Non-pigmented ciliary epithelial cell (primary cell): ENCODE measurements at regions not wholly inside any gene's neighbourhood (a gene's known extent, or its start where the extent isn't known, plus 50 kb on each side); places are given as distances from the start of the nearest gene placed in this dataset.

Experiments used
- DNase-seq: peaks from one replicate; pipeline ENCODE4 v3.0.0-alpha.2; 2010; ENCODE audit warnings: low read depth

- no peak for DNase-seq
Observed at GRCh38 chr5:27594141-27594540, 555.8 kb upstream of the CDH9 start.

- DNase-seq: peak; percentile 56
Observed at GRCh38 chr5:27592231-27592630, 553.8 kb upstream of the CDH9 start.

GRCh38 chr5:27590503-27590902, 552.1 kb upstream of the CDH9 start:
- no peak for DNase-seq

DNA sequence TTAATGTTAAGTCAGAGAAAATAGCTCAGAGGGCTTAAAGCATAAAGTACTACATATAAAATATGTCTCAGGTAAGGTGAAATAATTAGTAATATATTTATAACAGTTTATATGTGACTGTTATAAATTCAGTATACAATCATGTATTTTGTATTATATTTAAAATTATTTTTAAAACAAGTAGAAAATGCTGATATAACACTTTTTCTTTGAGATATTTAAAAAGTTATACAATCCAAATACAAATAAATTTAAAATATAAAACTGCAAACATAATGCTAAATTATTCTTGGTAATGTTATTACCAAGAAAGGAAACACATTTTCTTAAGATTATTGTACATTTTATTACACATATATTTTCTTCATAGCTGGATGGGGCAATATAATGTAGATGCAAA, 539.9 kb upstream of the CDH9 start:
- DNase-seq: no peak

DNA sequence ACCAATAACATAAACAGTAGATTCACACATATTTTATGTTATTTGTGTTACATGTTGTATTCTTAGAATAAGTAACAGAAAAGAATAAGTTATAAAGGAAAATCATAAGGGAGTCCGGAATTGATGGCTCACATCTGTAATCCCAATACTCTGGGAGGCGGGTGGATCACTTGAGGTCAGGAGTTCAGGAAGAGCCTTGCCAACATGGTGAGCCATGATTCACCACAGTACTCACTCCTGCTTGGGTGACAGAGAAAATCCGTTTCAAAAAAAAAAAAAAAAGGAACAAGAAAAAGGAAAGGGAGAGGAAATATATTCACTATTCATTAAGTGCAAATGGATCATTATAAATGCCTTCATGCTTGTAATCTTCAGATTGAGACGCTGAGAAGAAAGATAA, 533.3 kb upstream of the CDH9 start:
- no peak for DNase-seq

DNA sequence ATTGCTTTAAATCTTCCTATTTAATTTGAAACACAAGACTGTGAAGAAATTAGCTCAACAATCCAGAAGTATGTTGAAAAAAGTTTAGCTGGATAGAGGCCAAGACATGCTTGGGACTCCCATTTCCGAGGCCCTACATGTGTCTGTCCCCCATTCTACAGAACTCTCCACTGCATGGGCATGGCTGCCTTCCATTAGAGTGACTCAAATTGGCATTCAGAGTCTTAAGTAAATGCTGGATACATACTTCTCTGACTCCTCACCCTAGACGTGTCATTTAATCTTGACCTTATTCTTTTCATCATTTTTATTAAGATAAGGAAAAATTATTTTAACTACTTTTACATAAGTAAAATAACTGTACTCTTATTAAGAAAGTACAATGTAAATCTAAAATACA, 530.4 kb upstream of the CDH9 start:
- no peak for DNase-seq

- DNase-seq: no peak
Observed at GRCh38 chr5:27561408-27561807, 523.0 kb upstream of the CDH9 start.

DNA sequence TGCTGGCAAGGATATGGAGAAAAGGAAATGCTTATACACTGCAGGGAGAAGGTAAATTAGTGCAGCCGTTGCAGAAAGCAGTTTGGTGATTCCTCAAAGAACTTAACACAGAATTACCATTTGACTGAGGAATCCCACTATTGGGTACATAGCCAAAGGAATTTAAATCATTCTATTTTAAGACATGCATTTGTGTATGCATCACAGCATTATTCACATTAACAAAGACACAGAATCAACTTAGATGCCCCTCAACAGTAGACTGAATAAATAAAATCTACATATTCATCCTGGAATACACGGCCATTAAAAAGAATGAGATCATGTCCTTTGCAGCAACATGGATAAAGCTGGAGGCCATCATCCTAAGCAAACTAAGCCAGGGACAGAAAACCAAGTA, 510.1 kb upstream of the CDH9 start:
- DNase-seq: no peak

DNA sequence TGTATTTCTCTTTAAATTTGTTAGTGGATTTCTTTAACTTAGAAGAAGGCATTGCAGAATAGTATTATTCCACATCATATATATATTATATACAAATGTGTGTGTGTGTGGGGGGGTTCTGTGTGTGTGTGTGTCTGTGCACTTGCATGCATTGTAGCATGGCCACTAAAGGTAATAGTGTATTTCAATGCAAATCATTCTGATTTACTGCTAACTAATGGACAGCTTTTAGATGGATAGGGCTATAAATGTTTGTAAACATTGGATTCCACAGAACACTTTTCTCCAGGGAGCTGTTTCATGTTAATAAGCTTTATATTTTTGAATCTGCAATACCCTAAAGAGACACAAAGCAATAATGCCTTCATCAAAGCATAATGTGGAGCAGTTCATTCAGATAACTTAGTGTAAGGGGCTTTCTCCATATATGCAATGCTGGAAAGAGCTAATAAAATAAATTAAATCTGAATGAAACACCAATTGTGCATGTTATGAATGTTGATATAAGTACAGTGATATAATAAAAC, 496.7 kb upstream of the CDH9 start:
- DNase-seq: no peak

GRCh38 chr5:27532305-27532704, 493.9 kb upstream of the CDH9 start:
- DNase-seq: no peak

- DNase-seq: no peak
Observed at GRCh38 chr5:27524515-27524914, 486.1 kb upstream of the CDH9 start.

GRCh38 chr5:27523629-27524028, 485.2 kb upstream of the CDH9 start:
- no peak for DNase-seq

- DNase-seq: no peak
Observed at GRCh38 chr5:27516437-27516836, 478.1 kb upstream of the CDH9 start.

DNA sequence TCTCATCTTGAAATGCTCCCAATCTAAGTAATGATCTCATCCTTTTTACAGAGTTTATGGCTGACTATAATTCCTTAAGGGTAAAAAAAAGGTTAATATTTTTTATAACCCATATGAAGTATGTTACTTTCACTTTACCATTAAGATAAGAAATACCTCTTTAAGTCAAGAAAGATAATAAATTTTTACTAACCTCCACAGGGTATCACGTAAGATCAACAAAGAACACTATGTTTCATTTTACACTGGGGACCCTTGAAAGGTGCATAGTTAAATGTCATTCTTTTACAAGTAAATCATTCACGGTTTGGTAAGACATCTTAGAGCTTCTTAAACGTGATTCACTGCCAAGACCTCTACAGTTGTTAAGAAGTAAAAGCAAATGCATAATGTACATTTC, 472.7 kb upstream of the CDH9 start:
- no peak for DNase-seq

DNA sequence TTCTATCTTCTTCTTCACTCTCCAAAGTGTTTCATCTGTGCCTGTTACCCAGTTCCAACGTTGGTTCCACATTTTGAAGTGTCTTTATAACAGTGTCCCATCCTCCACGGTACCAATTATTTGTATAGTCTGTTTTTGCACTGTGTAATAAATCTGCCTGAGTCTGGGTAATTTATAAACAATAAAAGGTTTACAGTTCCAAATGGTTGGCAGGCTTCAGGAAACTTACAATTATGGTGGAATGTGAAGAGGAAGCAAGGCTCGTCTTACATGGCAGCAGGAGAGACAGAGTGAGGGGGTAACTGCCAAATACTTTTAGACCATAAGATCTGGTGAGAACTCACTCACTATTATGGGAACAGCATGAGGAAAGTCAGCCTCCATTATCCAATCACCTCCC, 465.4 kb upstream of the CDH9 start:
- no peak for DNase-seq

DNA sequence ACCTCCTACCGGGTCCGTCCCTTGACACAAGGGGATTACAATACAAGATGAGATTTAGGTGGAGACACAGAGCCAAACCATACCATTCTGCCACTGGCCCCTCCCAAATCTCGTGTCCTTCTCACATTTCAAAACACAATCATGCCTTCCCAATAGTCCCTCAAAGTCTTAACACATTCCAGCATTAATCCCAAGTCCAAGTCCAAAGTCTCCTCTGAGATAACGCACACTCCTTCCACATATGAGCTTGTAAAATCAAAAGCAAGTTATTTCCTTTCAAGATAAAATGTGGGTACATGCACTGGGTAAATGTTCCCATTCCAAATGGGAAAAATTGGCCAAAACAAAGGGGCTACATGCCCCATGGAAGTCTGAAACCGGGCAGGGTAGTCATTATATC, 463.9 kb upstream of the CDH9 start:
- no peak for DNase-seq

DNA sequence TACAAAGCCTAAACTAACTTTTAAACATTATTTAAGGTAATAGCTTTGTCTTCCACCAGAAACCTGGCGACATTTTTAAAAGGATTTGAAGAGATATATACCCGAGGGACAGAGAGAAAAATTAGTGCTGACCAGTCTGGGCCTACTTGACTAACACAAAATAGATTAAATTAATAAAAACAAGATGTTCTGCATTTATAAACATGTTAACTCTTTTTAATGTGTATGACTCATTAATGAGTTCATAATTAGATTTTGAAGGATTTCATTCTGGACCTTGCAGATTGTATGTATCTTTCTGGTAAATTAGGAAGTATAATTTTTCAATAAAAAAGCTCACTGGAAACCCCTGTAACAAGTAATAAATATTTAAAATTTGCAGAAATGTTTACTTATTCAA, 459.1 kb upstream of the CDH9 start:
- no peak for DNase-seq

DNA sequence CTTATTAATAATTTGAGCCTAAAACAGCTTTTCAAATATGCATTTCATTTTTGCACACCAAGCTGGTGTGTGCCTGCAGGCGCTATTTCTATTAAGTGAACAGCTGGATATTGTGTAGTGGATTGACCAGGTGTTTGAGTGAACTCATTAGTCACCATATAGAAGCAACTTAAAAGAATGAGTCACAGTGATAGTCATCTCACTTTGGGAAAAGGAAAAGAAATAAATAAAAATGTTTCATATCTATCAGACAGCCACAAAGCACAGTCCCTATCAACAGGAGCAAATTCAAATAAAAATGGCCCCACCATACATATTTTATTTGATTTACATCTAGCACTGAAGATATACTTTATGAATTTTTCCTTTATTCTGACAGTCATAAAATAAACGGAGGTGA, 456.5 kb upstream of the CDH9 start:
- peak; percentile 23 for DNase-seq

DNA sequence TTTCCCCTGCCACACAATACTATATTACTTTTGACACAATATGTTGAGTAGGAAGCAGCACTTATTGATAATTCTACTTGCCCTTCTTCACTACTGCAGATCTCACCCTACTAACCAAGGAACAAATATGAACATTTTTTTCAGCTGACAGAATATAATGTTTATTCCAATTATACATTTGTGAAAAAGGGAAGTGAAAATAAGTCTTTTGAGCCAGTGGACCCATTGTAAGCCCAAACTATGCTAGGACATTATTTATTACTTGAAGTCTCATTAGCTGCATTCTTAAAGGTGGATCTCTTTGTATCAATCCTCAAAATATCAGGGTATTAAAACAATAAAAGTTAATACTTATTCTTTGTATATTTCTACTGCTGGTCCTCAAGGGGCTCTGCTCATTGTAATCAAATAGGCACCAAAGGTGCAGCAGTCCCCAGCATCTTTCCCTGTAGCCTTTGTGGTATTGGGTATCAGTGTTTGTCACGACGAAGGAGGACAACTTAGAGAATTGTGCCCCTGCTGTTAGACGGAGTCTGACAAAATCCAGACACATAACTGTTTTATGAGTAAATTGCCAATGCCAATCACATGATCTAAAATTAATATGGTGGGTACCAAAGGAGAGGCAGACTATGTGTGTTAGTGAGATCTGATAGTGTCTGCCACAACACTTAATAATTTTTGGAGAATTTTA, 453.5 kb upstream of the CDH9 start:
- DNase-seq: no peak

DNA sequence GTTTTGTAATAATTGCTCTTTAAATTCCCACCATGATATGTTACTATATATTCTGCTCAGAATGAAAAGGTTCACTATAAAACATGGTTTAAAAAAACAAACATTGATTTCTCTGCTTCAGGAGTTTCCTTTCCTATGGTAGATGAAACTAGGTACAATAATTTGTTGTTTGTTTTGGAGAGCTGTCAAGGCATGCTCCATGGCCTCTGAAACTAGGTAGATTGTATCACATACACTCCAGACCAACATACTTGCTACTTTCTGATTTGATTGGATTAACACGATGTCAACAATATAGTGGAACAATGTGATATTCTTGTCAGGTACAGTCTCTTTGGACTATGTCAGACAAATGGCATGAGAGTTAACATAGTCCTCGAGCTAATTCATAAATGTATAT, 452.7 kb upstream of the CDH9 start:
- DNase-seq: no peak

GRCh38 chr5:27489701-27490100, 451.3 kb upstream of the CDH9 start:
- no peak for DNase-seq

DNA sequence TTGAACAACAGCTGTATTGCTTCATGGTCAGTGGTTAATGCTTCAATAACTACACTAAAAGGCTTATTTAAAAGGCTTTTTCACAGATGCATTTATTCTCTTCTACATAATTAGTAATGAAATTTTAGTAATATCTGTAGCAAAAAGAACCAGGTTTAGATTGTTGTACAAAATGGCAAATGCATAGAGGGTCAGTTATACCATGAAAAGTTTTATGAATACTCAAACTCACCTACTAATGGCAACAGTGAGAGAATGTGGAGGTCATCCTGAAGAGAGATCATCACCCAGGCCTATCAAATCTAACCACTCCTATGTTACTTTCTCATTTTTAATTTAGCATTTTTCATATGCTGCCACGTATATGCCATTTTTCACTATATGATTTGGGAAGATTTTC, 444.3 kb upstream of the CDH9 start:
- DNase-seq: no peak

DNA sequence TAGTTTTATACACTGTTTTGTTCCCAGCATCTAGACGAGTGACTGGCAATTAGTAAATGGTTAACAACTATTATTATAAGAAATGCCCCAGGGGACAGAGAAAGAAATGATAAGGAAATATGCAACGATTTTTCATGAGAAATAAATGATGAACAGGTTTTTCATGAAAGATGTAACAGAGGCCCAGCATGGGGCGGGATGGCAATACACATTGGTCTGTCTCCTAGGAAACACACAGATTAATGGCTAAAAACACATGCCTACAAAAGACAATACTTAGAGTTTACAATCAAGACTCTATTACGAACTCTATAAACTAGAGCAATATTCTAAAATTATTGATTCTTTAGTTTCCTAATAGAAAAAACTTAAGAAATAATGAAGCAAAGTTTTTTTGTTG, 441.5 kb upstream of the CDH9 start:
- no peak for DNase-seq

DNA sequence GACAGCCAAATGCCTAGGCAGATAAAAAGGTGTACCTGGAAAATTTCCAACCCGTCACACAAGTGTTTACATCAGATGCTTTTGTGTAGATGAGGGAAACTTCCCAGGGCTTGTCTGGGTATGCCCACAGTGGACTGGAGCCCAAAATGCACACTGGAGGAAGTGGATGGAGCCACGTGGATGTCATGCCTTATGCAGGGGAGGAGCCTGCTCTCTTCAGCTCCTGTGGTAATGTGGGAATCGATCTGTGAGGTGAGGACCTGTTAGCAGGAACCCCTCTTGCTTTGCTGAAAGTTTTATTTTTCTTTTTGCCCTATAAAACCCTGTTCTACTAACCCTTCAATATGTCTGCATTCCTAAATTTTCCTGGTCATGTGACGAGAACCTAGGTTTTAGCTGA, 439.2 kb upstream of the CDH9 start:
- DNase-seq: no peak
